ENCODE measurements at regions not wholly inside any gene's neighbourhood (a gene's known extent, or its start where the extent isn't known, plus 50 kb on each side); places are given as distances from the start of the nearest gene placed in this dataset.

DNA sequence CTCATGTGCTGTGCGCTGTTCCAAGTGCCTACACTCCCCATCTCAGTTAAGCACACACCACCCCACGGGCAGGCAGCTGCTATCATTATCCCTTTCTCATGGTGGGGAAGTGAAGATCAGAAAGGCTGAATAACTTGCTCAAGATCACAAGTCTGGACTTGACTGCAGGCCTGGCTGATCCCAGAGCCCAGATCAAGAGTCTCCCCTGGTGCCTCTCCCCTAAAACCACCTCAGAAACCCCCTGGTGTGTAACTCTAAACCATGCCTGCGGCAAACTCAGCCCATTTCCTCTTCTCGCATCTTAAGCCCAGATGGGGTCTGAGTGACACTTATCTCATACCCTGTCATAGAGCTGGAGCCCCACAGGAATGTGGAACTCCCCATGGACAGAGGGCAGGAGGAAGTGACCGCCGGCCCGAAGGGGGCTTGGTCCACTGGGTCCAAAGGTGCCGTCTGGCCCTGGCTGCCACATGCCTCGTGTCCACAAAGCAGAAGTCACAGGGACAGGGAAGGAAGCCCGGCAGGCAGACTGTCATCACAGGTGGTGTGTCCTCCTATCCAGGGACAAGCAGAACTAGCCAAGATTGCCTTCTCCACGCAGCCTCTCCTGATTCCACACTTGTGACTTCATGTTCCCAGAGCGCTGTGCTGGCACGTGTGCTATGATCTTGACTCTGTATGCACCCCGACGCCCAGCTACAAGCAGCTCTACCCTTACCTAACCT lies 92.1 kb downstream of the SYF2 start:
- no peak overlapping the region for H3K27ac ChIP-seq
- TF ChIP-seq ZFX (IDR thresholded peaks at IDR 0.05; ENCODE audit: borderline replicate concordance): no peak
- TF ChIP-seq, protein P1, sequence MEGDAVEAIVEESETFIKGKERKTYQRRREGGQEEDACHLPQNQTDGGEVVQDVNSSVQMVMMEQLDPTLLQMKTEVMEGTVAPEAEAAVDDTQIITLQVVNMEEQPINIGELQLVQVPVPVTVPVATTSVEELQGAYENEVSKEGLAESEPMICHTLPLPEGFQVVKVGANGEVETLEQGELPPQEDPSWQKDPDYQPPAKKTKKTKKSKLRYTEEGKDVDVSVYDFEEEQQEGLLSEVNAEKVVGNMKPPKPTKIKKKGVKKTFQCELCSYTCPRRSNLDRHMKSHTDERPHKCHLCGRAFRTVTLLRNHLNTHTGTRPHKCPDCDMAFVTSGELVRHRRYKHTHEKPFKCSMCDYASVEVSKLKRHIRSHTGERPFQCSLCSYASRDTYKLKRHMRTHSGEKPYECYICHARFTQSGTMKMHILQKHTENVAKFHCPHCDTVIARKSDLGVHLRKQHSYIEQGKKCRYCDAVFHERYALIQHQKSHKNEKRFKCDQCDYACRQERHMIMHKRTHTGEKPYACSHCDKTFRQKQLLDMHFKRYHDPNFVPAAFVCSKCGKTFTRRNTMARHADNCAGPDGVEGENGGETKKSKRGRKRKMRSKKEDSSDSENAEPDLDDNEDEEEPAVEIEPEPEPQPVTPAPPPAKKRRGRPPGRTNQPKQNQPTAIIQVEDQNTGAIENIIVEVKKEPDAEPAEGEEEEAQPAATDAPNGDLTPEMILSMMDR (IDR thresholded peaks at IDR 0.05): no peak

DNA sequence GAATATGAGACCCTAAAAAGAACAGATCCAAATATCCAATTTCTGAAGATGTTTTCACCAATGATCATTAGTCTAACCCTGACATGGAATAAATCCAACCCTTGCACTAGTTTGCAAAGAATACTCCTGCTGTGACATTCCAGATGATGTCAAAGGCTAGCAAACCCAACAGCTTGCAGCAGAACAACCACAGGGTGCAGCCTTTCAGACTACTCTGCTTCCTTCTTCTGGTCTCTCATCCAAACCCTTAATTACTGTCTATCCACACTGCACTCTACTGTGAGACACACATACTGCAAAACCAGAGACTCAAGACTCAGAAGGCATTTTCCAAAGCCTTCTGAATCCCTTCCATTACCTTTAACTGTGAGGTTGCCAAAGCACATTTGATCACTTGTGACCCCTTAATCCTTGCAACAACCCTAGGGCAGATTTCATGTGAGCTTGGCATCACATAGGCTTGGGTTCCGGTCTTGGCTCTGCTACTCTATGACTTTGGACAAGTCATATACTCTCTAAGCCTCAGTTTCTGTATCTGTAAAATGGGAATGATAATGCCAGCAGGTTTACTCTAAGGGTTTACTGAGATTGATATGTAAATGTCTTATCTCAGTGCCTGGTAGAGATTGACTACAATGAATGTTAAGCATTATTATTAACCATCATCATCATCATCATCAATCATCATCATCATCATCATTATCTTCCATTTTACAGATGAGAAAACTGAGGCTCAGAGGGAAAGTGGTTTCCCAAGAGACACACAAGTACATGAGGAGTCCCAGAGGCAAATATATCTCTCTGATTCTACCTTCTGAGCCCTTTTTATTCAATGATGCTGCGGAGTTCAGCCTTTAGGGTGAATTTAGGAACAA lies 94.5 kb downstream of the SYF2 start:
- H3K27ac ChIP-seq: no peak overlapping the region
- TF ChIP-seq ZFX (IDR thresholded peaks at IDR 0.05; ENCODE audit: borderline replicate concordance): no peak
- TF ChIP-seq, protein P1 (IDR thresholded peaks at IDR 0.05): no peak

DNA sequence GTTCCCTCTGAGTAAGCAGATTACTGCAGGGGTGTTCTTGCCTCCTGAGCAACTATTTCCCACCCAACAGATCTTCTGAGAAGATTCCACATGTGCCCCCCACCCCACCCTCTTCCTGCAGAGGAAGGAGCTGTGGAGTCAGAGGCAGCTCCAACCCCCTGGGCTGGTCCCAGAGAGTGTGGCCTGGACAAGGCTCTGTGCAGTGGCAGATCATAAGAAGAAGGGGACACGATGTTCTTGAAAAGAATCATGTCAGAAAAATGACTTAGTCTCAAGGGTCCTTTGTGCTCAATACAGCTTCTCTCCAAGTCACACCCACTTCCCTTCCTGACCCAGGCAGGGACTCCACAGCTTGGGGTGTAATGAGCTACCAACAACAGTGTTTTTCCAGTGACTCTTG lies 95.2 kb downstream of the SYF2 start:
- TF ChIP-seq, protein P1 (IDR thresholded peaks at IDR 0.05): no peak
- no peak for TF ChIP-seq ZFX (IDR thresholded peaks at IDR 0.05; ENCODE audit: borderline replicate concordance)
- H3K27ac ChIP-seq: no peak overlapping the region

DNA sequence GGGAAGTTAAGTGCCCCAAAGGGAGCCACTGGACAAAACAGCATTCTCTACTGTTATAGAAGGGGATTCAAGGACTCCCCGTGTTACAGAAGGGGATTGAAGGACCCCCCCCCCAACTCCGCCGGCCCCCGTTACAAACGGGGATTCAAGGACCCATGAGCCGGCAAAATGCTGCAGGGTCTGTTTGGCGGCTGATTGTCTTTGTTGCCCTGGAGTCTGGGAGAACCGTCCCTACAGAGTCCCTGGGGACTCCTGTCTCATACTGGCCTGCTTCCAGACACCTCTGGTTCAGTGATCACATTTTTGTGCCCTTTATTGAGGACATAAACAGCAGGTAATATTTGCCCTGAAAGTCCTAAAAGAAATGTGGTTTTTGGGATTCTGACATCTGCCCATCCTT lies 96.4 kb downstream of the SYF2 start:
- TF ChIP-seq, protein P1 (IDR thresholded peaks at IDR 0.05): no peak
- TF ChIP-seq ZFX (IDR thresholded peaks at IDR 0.05; ENCODE audit: borderline replicate concordance): no peak

DNA sequence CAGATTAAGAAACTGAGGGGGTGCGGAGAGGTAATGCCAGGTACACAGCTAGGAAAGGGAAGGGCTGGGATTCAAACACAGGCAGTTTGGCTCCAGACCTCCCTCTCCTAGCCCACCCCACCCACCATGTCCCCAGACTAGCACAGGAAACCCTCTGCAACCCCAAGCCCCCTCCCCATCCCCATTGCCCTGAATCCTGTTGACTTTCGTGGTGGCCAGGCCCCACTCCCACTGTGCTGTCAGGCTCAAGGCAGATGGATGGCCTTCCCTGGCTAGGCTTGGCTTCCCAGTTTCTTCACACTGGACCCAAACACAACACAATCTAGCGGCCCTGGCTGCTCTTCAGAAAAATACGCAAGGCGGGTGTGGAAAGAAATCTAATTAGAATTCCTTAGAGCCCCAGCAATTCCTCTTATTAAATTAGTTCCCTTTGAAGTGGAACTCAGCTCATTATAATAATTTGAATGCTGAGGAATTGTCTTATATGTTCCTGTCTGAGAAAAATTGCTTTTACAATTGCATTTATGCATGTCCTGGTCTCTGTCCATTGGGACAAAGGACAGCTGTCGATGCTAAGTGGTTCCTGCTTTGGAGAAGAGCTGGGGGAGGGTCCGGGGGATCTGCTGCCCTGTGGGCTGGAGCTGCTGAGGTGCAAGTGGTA lies 97.4 kb downstream of the SYF2 start:
- H3K27ac ChIP-seq: no peak overlapping the region
- TF ChIP-seq ZFX (IDR thresholded peaks at IDR 0.05; ENCODE audit: borderline replicate concordance): no peak
- TF ChIP-seq, protein P1 (IDR thresholded peaks at IDR 0.05): no peak

More for the DNA sequence above, 96.4 kb downstream of the SYF2 start:
- H3K27ac ChIP-seq: no peak overlapping the region

DNA sequence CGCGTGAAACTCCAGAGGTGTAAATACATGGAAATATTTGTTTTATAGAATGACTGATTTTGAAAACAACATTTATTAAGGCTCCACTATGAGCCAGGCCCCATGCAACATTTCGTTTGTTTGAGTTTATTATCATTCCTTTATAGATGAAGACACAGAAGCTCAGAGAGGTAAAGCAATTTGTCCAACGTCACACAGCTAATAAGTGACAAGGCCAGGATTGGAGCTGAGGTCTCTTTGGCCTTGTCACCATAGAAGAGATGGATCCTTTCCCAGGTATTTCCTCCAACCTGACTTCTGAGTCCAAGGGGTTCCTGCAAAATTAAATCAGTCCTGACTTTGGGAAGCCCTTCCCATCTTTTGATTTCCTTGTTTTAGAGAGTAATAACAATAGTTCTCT lies 98.0 kb downstream of the SYF2 start:
- TF ChIP-seq, protein P1 (IDR thresholded peaks at IDR 0.05): no peak
- no peak for TF ChIP-seq ZFX (IDR thresholded peaks at IDR 0.05; ENCODE audit: borderline replicate concordance)
- no peak overlapping the region for H3K27ac ChIP-seq
